ENCODE measurements at regions not wholly inside any gene's neighbourhood (a gene's known extent, or its start where the extent isn't known, plus 50 kb on each side); places are given as distances from the start of the nearest gene placed in this dataset.
"Not testable (repeated sequence)": the region's sequence is repeated elsewhere in the genome, so short reads cannot be mapped to it uniquely, and the experiment has no call there.

DNA sequence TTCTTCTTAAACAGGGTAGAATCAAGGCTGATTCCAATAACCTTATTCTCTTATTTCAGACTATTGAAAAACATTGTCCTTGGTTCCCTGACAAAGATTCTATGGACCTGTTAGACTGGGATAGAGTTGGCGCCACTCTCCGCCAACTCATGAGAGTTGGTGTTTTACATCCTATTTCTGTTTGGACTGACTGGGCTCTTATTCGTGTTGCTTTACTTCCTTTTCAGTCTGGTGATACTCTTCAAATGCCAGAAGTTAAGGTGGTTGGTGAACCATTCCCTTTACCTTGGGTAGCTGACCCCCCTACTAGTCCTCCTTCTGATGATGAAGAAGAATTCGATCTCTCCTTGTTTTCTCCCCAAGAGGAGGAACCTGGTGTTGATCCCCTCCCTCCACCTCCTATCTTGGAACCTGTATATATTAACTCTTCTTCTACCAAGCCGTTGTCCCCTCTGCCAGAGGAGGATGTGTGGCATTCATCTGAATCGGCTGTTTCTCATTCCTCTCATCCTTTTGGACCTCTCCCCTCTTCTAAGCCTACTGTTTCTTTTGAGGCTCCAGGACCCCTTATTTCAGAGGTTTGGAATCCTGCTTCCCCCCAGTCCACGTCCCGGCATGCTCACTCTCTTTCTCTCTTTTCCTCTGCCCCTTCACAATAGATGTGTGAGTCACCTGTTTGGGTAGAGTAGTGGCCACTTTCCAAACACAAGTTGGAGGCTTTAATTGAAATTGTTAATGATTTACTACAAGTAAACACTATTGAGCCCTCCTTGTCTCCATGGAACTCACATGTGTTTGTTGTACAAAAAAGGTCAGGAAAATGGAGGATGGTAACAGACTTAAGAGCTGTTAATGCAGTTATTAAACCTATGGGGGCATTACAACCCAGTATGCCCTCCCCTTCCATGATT is 585.7 kb downstream of the NSUN3 start:
- not testable (repeated sequence) for H3K36me3 ChIP-seq (ENCODE audit: insufficient read depth, low read length); H3K27ac ChIP-seq (ENCODE audit: low read depth, low read length); H3K9ac ChIP-seq (ENCODE audit: low read length); H3K9me3 ChIP-seq (ENCODE audit: low read length); H3K27me3 ChIP-seq (ENCODE audit: control insufficient read depth in 1 of 2, insufficient read depth in 2 of 2, low read length in 2 of 2); H3K4me3 ChIP-seq (ENCODE audit: low read depth in 1 of 2, low read length in 2 of 2); H3K4me1 ChIP-seq (ENCODE audit: insufficient read depth, low read length)

GRCh38 chr3:94654096-94654495 is 591.2 kb downstream of the NSUN3 start:
- Histone ChIP-seq H3K4me1 (ENCODE audit: insufficient read depth, low read length) (no peaks in the 10 kb centered on the region), H3K27ac (ENCODE audit: low read depth, low read length) (no peak overlapping the region)

GRCh38 chr3:94665922-94666321 is 603.1 kb downstream of the NSUN3 start:
- no peak overlapping the region for H3K27ac ChIP-seq (ENCODE audit: low read depth, low read length)
- H3K9me3 ChIP-seq (ENCODE audit: low read length), result no peaks in the 10 kb centered on the region
- no peak overlapping the region for H3K9ac ChIP-seq (ENCODE audit: low read length)
- no peaks in the 10 kb centered on the region for H3K27me3 ChIP-seq (ENCODE audit: control insufficient read depth in 1 of 2, insufficient read depth in 2 of 2, low read length in 2 of 2)
- no peaks in the 10 kb centered on the region for H3K4me1 ChIP-seq (ENCODE audit: insufficient read depth, low read length)
- no peaks in the 10 kb centered on the region for H3K36me3 ChIP-seq (ENCODE audit: insufficient read depth, low read length)
- H3K4me3 ChIP-seq (ENCODE audit: low read depth in 1 of 2, low read length in 2 of 2), result no peak overlapping the region

More at GRCh38 chr3:94654096-94654495, 591.2 kb downstream of the NSUN3 start:
- no peaks in the 10 kb centered on the region for H3K9me3 ChIP-seq (ENCODE audit: low read length)
- no peaks in the 10 kb centered on the region for H3K27me3 ChIP-seq (ENCODE audit: control insufficient read depth in 1 of 2, insufficient read depth in 2 of 2, low read length in 2 of 2)
- no peak overlapping the region for H3K4me3 ChIP-seq (ENCODE audit: low read depth in 1 of 2, low read length in 2 of 2)
- H3K36me3 ChIP-seq (ENCODE audit: insufficient read depth, low read length), result no peaks in the 10 kb centered on the region
- no peak overlapping the region for H3K9ac ChIP-seq (ENCODE audit: low read length)

DNA sequence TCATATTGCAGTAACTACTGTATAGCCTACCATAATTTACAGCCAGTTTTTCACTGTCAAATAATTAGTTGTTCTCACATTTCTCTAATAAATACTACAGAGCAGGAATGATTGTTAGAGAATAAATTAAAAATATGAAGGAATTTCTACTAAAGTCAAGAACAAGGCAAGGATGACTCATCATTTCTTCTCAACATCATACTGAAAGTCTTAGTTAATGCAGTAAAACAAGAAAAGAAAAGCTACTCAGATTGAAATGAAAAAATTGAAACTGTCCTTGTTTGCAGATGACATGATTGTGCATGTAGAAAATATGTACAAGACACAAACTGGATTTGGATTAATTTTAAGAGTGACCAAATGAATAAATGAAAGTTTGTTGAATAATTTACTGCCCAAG is 608.2 kb downstream of the NSUN3 start:
- no peaks in the 10 kb centered on the region for H3K4me1 ChIP-seq (ENCODE audit: insufficient read depth, low read length)
- H3K36me3 ChIP-seq (ENCODE audit: insufficient read depth, low read length), result no peaks in the 10 kb centered on the region
- H3K9ac ChIP-seq (ENCODE audit: low read length), result no peak overlapping the region
- H3K9me3 ChIP-seq (ENCODE audit: low read length), result no peaks in the 10 kb centered on the region
- H3K27me3 ChIP-seq (ENCODE audit: control insufficient read depth in 1 of 2, insufficient read depth in 2 of 2, low read length in 2 of 2), result no peaks in the 10 kb centered on the region
- H3K4me3 ChIP-seq (ENCODE audit: low read depth in 1 of 2, low read length in 2 of 2), result no peak overlapping the region
- no peak overlapping the region for H3K27ac ChIP-seq (ENCODE audit: low read depth, low read length)

- H3K27me3 ChIP-seq (ENCODE audit: control insufficient read depth in 1 of 2, insufficient read depth in 2 of 2, low read length in 2 of 2), result no peaks in the 10 kb centered on the region
- no peak overlapping the region for H3K9ac ChIP-seq (ENCODE audit: low read length)
- no peaks in the 10 kb centered on the region for H3K4me1 ChIP-seq (ENCODE audit: insufficient read depth, low read length)
- no peaks in the 10 kb centered on the region for H3K36me3 ChIP-seq (ENCODE audit: insufficient read depth, low read length)
- H3K4me3 ChIP-seq (ENCODE audit: low read depth in 1 of 2, low read length in 2 of 2), result no peak overlapping the region
- no peak overlapping the region for H3K27ac ChIP-seq (ENCODE audit: low read depth, low read length)
- H3K9me3 ChIP-seq (ENCODE audit: low read length), result no peaks in the 10 kb centered on the region
These were observed 611.0 kb downstream of the NSUN3 start for GRCh38 chr3:94673876-94674275.

DNA sequence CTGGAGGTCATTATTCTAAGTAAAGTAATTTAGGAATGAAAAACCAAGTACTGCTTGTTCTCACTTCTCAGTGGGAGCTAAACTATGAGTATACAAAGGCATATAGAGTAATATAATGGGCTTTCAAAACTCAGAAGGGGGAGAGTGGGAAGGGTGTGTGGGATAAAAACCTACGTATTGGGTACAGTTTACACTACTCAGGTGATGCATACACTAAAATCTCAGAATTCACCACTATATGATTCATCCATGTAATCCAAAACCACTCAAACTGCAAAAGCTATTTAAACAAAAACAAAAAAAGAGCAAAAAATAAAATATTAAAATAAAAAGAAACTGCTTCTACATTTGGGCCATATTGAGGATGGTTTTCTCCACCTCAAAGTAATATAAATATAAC is 623.3 kb downstream of the NSUN3 start:
- Histone ChIP-seq H3K9ac (ENCODE audit: low read length) (no peak overlapping the region), H3K36me3 (ENCODE audit: insufficient read depth, low read length) (no peaks in the 10 kb centered on the region), H3K27me3 (ENCODE audit: control insufficient read depth in 1 of 2, insufficient read depth in 2 of 2, low read length in 2 of 2) (no peaks in the 10 kb centered on the region), H3K4me3 (ENCODE audit: low read depth in 1 of 2, low read length in 2 of 2) (no peak overlapping the region), H3K4me1 (ENCODE audit: insufficient read depth, low read length) (no peaks in the 10 kb centered on the region), H3K9me3 (ENCODE audit: low read length) (no peaks in the 10 kb centered on the region), H3K27ac (ENCODE audit: low read depth, low read length) (no peak overlapping the region)

DNA sequence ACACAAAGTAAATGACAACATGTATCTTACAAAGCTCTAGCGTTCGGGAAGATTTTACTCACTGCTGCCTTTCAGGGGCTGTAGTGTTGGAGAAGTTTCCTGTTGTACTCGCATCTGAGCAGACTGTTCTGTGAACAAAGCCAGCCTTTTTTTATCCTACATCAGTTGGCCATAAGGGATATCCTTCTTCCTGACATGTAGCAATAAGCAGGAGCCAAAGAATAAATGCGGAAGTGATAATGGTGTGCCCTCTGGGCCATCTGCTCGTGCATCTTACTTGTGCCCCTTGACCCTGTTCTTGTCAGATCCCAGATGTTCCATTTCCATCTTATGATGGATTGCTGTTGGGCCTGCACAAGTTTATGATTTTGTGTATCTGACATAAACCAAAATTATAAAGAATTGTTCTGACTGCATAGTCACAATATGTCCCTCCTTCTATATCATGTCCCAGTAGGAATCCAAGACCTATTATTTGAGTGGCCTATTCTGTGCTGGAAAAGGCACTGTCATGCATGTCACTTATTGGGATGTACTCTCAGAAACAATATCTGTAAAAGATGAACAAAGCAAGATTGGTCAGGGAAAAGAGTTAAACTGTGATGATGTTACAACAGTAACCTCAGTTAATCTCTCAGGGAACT is 631.3 kb downstream of the NSUN3 start:
- H3K9ac ChIP-seq (ENCODE audit: low read length), result no peak overlapping the region
- H3K4me1 ChIP-seq (ENCODE audit: insufficient read depth, low read length), result no peaks in the 10 kb centered on the region
- H3K4me3 ChIP-seq (ENCODE audit: low read depth in 1 of 2, low read length in 2 of 2), result no peak overlapping the region
- H3K27ac ChIP-seq (ENCODE audit: low read depth, low read length), result no peak overlapping the region
- H3K9me3 ChIP-seq (ENCODE audit: low read length), result no peaks in the 10 kb centered on the region
- no peaks in the 10 kb centered on the region for H3K36me3 ChIP-seq (ENCODE audit: insufficient read depth, low read length)
- no peaks in the 10 kb centered on the region for H3K27me3 ChIP-seq (ENCODE audit: control insufficient read depth in 1 of 2, insufficient read depth in 2 of 2, low read length in 2 of 2)

DNA sequence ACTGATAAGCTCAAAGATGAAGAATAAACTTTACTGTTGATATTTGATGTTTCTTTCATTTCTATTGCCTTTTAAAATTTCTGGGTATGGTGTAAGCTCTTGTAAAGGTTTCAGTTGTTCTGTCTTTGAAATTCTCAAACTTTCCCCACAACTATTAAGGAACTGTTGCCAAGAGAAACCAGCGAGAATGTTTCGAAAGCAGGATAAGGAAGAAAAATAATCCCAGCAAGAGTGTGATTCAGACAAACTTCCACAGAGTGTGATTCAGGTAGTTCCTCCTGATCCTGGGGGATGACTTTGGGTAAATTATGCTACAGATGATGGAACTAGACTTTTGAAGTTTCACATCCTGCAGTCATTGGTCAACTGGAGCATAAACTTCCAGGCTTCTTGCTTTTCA is 632.0 kb downstream of the NSUN3 start:
- no peak overlapping the region for H3K27ac ChIP-seq (ENCODE audit: low read depth, low read length)
- no peak overlapping the region for H3K4me3 ChIP-seq (ENCODE audit: low read depth in 1 of 2, low read length in 2 of 2)
- H3K27me3 ChIP-seq (ENCODE audit: control insufficient read depth in 1 of 2, insufficient read depth in 2 of 2, low read length in 2 of 2), result no peaks in the 10 kb centered on the region
- no peaks in the 10 kb centered on the region for H3K4me1 ChIP-seq (ENCODE audit: insufficient read depth, low read length)
- H3K9me3 ChIP-seq (ENCODE audit: low read length), result no peaks in the 10 kb centered on the region
- H3K9ac ChIP-seq (ENCODE audit: low read length), result no peak overlapping the region
- no peaks in the 10 kb centered on the region for H3K36me3 ChIP-seq (ENCODE audit: insufficient read depth, low read length)

DNA sequence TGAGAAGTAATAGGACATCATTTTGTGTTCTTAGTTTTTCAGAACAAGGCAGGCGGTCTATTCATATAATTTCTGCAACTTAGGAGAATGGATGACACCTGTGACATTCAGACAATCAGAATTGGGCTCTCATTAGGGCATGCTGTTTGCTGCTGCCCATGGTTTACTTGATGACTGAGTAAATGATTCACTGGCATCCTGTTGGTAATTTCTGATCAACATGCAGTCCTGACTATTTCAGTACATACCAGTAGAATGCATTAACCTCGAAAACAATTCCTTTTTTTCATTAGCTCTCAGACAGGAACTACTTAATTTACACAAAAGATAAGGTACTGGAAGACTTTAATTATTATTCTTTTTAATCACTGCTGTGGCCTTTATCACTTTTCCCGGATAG is 641.6 kb downstream of the NSUN3 start:
- no peaks in the 10 kb centered on the region for H3K36me3 ChIP-seq (ENCODE audit: insufficient read depth, low read length)
- no peaks in the 10 kb centered on the region for H3K9me3 ChIP-seq (ENCODE audit: low read length)

GRCh38 chr3:94709249-94709902 is 646.5 kb downstream of the NSUN3 start:
- no peak overlapping the region for H3K4me3 ChIP-seq (ENCODE audit: low read depth in 1 of 2, low read length in 2 of 2)
- H3K4me1 ChIP-seq (ENCODE audit: insufficient read depth, low read length), result no peaks in the 10 kb centered on the region
- no peak overlapping the region for H3K9ac ChIP-seq (ENCODE audit: low read length)
- no peak overlapping the region for H3K27ac ChIP-seq (ENCODE audit: low read depth, low read length)
- no peaks in the 10 kb centered on the region for H3K27me3 ChIP-seq (ENCODE audit: control insufficient read depth in 1 of 2, insufficient read depth in 2 of 2, low read length in 2 of 2)
- H3K9me3 ChIP-seq (ENCODE audit: low read length), result no peaks in the 10 kb centered on the region
- H3K36me3 ChIP-seq (ENCODE audit: insufficient read depth, low read length), result no peaks in the 10 kb centered on the region

More for the DNA sequence above, 641.6 kb downstream of the NSUN3 start:
- Histone ChIP-seq H3K27me3 (ENCODE audit: control insufficient read depth in 1 of 2, insufficient read depth in 2 of 2, low read length in 2 of 2) (no peaks in the 10 kb centered on the region), H3K4me3 (ENCODE audit: low read depth in 1 of 2, low read length in 2 of 2) (no peak overlapping the region), H3K9ac (ENCODE audit: low read length) (no peak overlapping the region), H3K4me1 (ENCODE audit: insufficient read depth, low read length) (no peaks in the 10 kb centered on the region), H3K27ac (ENCODE audit: low read depth, low read length) (no peak overlapping the region)

DNA sequence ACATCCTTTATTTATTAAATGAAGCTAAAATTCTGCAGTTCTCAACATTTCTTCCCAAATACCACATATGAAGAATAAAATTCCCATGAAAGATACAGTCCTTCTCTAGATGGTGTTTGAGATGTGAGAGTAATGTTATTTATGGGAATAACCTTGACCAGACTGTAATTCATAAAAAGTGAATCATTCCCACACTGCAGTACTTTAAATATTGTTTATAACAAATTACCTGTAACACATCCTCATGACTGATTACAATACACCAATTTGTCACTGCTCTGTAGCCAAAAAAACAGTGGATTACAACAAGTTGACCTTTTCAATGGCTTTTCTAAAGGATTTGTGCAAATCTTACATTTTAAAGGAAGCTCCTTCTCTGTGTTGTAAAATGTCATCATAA is 651.3 kb downstream of the NSUN3 start:
- Histone ChIP-seq H3K27ac (ENCODE audit: low read depth, low read length) (no peak overlapping the region), H3K36me3 (ENCODE audit: insufficient read depth, low read length) (no peaks in the 10 kb centered on the region)

More for the DNA sequence above, 651.3 kb downstream of the NSUN3 start:
- H3K27me3 ChIP-seq (ENCODE audit: control insufficient read depth in 1 of 2, insufficient read depth in 2 of 2, low read length in 2 of 2), result no peaks in the 10 kb centered on the region
- H3K9ac ChIP-seq (ENCODE audit: low read length), result no peak overlapping the region
- no peak overlapping the region for H3K4me3 ChIP-seq (ENCODE audit: low read depth in 1 of 2, low read length in 2 of 2)
- no peaks in the 10 kb centered on the region for H3K9me3 ChIP-seq (ENCODE audit: low read length)
- H3K4me1 ChIP-seq (ENCODE audit: insufficient read depth, low read length), result no peaks in the 10 kb centered on the region

Measured in muscle layer of colon (tissue), 2 donors.